ENCODE measurements at regions not wholly inside any gene's neighbourhood (a gene's known extent, or its start where the extent isn't known, plus 50 kb on each side); places are given as distances from the start of the nearest gene placed in this dataset.

DNA sequence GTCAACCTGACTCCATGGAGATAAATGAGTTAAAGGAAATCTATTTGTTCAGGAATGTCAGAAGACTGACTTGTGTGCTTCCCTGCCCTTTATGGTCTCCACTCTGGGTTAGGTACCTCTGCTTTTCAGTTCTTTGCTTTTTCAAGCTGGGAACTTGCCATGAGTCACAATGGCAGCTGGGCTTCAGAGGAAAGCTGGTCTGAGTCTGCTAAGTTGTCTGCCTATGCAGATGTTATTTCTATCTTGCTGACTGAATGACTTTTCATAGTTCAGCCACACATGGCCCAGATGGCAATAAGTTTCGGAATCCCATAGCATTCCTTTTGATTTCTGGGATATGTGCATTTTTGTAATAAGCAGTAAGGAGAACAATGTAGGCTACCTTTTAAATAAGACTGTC, 337.9 kb upstream of the FGF13 start:
- no peak for TF ChIP-seq CEBPB (IDR thresholded peaks at IDR 0.05)
- TF ChIP-seq, protein P1, sequence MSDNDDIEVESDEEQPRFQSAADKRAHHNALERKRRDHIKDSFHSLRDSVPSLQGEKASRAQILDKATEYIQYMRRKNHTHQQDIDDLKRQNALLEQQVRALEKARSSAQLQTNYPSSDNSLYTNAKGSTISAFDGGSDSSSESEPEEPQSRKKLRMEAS (IDR thresholded peaks at IDR 0.05) = no peak
- no peak for TF ChIP-seq EP300 (IDR thresholded peaks at IDR 0.05; ENCODE audit: borderline replicate concordance)
- TF ChIP-seq, protein P2, sequence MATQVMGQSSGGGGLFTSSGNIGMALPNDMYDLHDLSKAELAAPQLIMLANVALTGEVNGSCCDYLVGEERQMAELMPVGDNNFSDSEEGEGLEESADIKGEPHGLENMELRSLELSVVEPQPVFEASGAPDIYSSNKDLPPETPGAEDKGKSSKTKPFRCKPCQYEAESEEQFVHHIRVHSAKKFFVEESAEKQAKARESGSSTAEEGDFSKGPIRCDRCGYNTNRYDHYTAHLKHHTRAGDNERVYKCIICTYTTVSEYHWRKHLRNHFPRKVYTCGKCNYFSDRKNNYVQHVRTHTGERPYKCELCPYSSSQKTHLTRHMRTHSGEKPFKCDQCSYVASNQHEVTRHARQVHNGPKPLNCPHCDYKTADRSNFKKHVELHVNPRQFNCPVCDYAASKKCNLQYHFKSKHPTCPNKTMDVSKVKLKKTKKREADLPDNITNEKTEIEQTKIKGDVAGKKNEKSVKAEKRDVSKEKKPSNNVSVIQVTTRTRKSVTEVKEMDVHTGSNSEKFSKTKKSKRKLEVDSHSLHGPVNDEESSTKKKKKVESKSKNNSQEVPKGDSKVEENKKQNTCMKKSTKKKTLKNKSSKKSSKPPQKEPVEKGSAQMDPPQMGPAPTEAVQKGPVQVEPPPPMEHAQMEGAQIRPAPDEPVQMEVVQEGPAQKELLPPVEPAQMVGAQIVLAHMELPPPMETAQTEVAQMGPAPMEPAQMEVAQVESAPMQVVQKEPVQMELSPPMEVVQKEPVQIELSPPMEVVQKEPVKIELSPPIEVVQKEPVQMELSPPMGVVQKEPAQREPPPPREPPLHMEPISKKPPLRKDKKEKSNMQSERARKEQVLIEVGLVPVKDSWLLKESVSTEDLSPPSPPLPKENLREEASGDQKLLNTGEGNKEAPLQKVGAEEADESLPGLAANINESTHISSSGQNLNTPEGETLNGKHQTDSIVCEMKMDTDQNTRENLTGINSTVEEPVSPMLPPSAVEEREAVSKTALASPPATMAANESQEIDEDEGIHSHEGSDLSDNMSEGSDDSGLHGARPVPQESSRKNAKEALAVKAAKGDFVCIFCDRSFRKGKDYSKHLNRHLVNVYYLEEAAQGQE (IDR thresholded peaks at IDR 0.05; ENCODE audit: low read depth) = no peak
- TF ChIP-seq RAD21 (IDR thresholded peaks at IDR 0.05; ENCODE audit: low read depth) = no peak
- no peak for TF ChIP-seq TAF1 (IDR thresholded peaks at IDR 0.05; ENCODE audit: low read depth)
- no peak for TF ChIP-seq CREB1 (IDR thresholded peaks at IDR 0.05; ENCODE audit: low read depth)
- TF ChIP-seq YY1 (IDR thresholded peaks at IDR 0.05; ENCODE audit: low read depth) = no peak
- TF ChIP-seq ZBTB7A (IDR thresholded peaks at IDR 0.05; ENCODE audit: low read depth) = no peak
- no peak for TF ChIP-seq EGR1 (IDR thresholded peaks at IDR 0.05)
- no peak for TF ChIP-seq TCF12 (IDR thresholded peaks at IDR 0.05; ENCODE audit: low read depth)
- no peak for TF ChIP-seq NFIC (IDR thresholded peaks at IDR 0.05)
- no peak for TF ChIP-seq FOXM1 (IDR thresholded peaks at IDR 0.05; ENCODE audit: borderline replicate concordance, low read depth)
- TF ChIP-seq, protein P3, sequence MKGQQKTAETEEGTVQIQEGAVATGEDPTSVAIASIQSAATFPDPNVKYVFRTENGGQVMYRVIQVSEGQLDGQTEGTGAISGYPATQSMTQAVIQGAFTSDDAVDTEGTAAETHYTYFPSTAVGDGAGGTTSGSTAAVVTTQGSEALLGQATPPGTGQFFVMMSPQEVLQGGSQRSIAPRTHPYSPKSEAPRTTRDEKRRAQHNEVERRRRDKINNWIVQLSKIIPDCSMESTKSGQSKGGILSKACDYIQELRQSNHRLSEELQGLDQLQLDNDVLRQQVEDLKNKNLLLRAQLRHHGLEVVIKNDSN (IDR thresholded peaks at IDR 0.05) = no peak
